NCI-H510A treated with DMSO at 0.1 percent for 48 hours (cell line): ENCODE measurements at regions not wholly inside any gene's neighbourhood (a gene's known extent, or its start where the extent isn't known, plus 50 kb on each side); places are given as distances from the start of the nearest gene placed in this dataset.

ENCODE experiments used
- DNase-seq: peaks from one replicate; lab custom pipeline; 2025; lab: John Stamatoyannopoulos, UW

DNA sequence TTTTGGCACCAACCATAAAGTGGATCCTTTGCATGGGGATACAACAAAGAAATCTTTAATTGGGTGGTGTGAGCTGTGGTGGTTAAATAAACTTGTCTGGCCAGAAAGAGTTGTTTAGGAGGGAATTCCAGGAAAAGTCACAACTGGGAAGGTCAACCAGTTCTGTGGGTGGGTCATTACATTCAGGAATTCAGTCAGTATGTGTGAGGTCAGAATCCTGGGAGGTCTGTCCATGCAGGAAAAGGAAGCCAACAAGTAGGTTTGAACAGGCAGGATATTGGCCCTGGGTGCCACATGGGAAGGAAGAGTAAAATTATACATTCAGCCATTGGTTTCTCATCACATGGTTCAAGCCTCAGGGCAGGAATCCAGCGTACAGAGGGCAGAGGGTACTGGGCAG lies 162.3 kb upstream of the ADAMTS5 start:
- no peak for DNase-seq

DNA sequence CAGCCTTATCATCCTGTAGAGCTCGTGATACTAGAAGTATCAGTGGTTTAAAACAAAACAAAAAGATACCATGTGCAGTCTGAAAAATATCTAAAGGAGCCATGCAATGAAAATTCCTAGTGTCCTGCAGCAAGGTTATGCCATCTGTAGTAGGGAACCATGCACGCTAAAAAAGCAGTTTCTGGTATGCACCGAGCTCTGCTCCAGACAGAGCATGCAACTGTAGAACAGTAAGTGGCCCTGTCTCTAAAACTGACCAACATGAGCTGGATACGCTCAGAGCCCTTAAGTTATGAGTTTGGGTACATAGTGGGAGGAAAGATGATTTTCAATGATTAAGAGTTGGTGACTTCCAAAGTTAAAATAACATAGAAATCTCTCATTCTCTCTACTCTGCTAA lies 159.3 kb upstream of the ADAMTS5 start:
- DNase-seq: no peak

DNA sequence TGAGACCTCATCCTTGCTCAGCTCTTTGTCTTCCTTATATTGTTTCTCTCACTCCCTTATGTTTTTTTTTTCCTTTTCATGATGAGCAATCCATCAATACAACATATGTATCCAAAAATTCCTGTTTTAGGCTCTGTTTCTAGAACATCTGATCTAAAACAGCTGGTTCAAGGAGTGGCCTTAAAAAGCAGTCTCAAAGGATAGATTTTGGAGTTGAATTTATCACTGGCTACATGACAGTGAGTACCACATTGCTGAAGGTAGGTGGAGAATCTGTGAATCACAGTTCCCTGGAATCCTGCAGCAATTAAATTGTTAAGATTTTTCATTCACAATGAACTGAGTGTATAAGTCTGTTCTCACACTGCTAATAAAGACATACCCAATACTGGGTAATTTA lies 155.8 kb upstream of the ADAMTS5 start:
- no peak for DNase-seq

DNA sequence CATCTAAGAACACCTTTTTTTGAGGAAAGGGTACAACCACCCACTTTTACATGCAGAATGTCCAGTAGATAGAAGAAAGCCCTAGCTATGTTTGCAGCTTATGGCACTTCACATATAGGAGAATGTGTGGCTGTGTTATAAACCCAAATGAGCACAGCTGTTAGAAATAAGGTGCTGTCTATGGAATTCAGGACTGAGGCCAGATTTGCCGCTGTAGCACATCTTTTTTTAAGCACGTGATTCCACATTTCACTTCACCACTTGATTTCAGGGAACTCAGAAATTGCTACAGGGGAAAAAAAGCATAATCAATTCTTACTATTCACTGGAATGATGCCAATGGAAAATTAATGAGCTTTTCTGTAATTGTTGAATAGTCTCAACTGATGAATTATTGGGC lies 147.2 kb upstream of the ADAMTS5 start:
- DNase-seq: no peak

DNA sequence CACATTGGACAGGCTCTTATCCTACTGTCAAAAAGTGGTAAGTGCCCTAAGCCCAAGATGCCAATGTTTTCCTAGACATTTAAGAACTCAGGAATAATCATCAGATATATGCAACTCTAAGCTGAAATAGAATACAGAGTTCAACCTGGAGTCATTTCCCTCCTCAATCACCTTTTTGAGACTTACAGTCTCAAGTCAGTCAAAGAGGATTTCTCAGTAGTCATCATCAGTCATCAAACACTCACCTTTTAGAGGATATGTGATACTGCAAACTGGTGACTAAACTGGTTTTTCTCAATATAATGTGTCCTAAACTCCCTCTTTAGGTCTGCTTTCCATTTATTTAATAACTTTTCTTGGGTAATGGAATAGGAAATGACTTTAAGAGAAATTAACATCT lies 145.3 kb upstream of the ADAMTS5 start:
- no peak for DNase-seq

DNA sequence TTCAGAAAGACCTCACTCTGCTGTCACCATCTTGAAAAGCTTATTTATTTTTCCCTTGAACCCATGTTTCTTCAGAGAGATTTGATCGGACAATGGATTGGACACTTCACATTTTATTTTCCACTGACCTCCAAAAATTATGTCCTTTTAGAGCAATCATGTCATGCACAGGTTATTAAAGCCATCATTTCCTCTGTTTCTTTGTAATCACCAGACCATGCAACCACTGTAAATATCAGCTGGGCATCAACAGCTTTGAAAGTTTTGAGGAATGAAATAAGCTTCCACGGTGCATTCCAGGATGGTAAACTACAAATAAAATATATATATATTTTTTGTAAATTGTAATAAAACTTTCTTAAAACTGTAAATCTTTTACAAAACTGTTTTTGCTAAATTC lies 144.1 kb upstream of the ADAMTS5 start:
- no peak for DNase-seq

DNA sequence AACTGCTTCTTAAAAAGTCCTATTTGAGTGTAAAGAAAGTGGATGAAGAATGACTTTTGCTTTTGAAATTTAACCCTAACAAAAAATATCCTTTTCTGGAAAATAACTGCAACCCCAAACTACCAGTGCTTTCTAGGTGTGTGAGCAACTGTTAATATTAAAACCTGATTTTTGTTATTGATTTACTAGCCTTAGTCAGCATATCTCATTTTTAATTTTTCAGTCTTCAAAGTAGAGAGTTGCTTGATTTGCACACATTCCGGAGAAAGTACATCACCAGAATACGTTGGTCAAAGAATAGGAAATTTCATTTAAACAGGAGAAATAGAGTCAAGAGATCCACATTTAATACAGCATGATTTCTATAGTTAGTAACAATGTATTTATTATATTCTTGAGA lies 141.8 kb upstream of the ADAMTS5 start:
- DNase-seq: no peak

DNA sequence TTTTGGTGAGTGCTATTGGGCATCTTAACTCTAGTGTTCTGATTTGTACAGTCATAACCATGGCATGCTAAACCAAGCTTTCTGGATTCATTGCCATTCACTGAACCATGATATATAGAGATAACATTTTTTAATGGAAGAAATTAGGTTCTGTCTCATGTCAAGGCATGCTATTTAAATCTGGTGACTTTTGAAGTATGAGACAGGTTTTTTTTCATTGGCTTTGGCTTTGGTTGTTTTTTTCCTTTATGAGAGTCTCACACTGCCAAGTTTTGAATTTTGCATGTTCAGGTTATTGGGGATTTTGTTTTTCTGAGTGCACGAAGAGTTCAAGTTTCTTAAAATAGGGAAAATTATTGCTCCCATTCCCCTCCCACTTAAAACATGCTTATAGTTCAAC lies 141.3 kb upstream of the ADAMTS5 start:
- no peak for DNase-seq

DNA sequence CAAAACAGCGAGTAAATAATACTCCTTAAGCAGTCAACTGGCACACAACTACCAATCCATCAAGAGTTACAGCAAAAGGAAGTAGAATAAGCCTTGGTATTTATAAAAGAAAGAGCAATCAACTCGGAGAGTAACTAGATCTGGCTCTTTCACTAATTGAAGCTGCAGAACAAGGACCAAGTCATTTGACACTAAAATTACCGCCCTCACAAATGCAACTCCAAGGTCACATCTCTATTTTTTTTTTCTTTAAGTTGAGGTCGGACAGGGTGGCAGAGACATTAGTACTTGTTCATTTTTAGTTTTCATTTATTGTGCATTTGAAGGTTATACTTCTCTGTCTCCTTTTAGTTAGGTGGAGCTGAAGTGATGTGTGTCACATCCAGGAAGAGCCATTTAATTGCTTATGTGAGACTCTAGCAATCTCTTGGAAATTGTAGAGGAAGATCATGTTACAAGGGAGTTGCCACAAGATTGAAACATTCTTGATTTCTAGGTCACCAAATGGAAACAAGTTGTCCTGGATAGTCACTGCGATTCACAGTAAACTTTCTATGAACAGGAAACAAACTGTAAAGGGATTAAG lies 138.1 kb upstream of the ADAMTS5 start:
- DNase-seq: no peak

DNA sequence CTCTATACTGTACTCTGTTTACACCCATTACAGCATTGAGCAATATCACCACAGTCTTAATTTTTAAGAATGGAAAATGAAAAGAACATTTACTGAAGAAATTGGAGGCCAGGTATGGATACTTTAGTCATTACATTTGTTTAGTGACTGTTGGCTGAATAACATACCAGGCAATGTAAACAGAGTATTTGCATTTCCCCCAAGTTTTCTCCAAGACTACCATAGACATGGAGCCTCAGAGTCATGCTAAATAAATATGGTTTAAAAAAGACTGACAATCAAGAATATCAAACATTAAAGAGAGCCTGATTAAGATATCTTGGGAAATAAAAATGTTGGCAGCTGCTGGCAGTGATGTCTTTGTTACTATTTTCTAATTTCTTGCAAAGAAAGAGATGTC lies 136.9 kb upstream of the ADAMTS5 start:
- DNase-seq: no peak

DNA sequence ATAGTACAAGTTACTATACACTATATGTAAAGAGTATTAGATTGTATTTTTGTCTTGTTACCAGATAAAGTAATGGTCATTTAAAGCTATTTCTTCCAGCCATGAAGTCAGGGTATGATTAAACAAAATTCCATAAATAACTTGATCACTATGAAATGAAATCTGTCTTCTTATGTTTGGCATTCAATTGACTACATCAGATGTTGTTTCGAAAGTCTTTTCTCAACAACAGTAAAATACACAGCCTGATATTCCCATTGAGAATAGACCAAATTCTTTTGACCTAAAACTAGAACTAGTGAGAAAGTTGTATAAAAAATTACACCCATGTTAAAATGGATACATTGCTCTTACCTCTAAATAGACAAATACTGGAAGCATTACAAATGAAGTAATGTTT lies 134.6 kb upstream of the ADAMTS5 start:
- no peak for DNase-seq

DNA sequence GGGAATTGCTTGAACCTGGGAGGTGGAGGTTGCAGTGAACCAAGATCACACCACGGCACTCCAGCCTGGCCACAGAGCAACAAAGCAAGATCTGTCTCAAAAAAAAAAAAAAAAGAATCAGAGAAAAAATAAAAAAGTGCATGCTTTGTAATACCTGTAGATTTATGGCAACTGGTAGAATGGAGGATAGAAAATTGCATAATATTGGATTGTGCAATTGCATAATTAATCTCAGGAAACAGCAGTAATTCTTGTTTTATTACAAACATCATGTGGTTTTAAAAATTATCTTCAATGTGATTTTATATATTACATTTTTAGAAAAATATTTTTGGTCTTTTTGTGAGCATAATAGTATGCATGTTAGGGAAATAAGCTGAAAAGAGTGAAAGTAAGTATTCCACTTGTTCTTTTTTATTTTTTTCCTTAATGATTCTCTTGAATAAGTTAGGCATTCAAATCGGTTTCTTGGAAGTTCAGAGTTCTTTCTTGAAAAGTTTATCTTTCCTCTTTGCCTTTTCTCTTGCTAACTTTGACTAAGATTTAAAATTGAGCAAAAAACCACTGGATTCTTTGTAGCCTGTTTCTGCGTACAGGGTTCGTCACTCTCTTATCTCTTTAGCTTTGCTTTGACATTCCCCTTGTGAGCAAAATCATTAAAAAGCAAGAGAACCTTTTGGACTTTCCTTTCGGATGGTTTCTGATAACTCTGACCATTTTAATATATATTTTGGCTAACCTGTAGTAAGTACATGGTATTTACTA lies 127.5 kb upstream of the ADAMTS5 start:
- DNase-seq: no peak

DNA sequence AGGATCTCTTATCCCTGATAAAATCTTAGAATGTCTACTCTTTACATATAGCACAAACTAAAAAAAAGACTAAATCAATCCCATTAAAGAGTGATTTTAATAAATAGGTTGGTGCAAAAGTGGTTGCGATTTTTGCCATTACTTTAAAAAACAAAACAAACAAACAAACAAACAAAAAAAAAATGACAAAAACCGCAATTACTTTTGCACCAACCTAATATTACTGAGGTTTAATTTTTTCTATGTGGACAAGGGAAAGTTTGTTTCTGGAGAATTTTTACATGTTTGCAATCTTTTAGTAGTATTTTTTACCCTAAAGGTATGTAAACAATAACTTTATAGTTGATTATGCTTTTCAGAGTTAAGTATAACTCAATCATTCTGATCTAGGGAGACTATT lies 119.7 kb upstream of the ADAMTS5 start:
- no peak for DNase-seq

DNA sequence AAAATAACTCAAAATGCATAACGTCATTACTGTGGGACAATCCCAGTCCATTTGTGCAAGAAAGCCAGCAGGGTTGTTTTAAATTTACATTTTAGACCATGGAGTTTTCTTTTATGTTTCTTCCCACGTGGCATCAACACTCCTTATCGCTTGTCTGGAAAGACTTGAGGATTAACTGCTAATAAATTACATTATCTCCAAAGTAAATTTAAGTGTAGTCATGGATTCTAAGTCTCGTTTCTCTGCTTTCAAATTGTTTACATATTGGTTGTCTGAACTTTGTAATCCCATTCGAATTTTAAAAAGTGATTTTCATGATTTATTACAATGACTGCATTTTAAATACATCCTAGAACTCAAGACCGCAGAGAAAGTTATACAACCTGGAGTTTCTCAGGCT lies 119.3 kb upstream of the ADAMTS5 start:
- no peak for DNase-seq

DNA sequence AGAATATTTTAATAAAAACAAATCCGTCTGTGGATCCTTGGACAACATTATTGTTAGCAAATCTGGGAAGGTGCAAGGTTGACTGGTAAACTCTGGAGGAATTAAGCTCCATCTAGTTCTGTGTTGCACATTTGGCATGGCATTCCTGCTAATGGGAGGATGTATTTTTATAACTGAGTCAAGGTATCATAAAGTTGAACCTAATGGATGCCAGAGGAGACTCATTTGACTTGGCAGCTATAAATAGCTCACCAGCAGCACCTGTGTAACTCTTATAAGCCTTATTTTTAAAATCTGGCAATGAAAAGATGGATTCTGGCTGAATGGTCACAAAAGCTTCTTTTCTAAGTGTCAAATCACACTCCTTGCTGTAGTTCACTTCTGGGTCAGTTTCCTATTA lies 118.5 kb upstream of the ADAMTS5 start:
- no peak for DNase-seq

DNA sequence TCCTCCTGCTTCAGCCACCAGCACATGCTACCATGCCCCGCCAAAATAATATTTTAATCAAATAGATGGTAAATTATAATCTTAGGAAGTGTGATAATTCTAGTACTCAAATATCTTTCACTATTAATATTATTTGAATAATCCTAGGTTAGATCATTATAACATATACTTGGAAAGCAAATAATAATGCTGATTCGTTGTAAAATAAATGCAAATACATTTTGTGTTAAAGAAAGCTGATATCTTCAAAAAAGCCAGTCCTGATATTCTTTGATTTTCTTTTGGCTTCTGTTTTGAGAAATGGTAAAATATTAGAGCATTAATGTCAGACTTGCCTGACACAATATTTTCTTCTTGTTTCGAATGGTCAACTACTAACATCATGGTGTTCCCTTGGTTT lies 116.3 kb upstream of the ADAMTS5 start:
- no peak for DNase-seq

DNA sequence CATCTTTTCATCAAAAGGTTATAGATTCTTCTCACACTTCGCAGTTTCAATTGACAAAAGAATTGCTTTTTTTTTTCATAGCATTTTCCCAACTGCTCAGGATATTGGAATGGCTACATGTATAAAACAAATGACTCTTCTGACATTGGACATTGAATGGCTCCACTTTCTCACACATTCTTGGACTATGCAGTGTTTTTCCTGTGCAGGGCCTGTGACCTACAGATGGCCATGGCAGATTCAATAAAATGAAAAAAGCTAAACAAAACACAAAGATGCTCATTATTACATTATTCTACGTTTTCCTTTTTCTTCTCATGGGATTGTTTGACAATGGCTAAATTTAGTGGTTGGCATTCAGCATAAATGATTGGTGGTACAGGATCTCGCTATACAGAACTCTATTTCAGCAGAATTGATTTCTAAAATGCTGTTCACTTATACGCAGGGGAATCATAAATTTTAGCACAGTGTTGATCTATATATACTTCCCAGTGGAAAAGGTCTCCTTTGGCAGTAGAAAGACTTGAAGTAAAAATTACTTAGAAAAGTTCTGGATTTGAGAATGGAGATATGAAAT lies 115.6 kb upstream of the ADAMTS5 start:
- no peak for DNase-seq

DNA sequence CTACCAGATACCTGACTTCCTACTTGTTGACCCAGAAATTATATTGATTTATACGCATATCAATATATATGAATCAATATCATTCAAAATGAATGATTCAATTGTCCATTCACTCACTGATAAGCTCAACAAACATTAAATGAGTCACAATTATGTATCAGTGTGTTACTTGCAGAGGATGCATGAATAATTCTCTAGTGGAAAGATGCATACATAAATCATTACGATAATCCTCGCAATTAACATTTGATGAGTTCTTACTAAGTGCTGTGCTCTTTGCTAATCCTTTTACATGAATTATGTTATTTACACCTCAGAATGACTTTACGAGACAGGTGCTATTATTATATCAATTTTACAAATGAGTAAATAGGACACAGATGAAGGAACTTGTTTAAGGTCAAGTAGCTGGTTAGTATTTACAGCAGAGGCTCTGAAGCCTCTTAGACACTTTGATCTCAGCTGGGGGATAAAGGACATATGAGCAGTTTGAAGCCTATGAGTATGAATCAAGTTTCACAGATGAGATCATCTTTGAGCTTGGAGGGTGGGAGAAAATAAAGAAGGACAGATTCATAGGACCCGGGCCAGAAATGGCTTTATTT lies 112.8 kb upstream of the ADAMTS5 start:
- DNase-seq: no peak

DNA sequence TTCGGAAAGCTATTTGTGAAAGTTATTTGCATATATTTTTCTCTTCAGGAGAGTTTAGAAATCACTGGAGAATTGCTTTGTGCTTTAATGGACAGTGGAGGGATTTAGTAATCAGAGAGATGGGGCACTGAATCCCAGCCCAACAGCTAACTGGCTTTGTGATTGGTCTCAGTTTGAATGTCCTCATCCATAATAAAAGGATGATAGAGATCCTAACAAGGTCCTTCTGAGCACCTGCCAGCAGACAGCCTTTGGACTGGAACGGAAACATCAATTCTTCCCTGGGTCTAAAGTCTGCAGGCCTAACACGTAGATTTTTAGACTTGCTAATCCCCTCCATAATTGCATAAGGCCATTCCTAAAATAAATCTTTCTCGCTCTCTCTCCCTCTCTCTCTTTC lies 112.0 kb upstream of the ADAMTS5 start:
- DNase-seq: no peak

DNA sequence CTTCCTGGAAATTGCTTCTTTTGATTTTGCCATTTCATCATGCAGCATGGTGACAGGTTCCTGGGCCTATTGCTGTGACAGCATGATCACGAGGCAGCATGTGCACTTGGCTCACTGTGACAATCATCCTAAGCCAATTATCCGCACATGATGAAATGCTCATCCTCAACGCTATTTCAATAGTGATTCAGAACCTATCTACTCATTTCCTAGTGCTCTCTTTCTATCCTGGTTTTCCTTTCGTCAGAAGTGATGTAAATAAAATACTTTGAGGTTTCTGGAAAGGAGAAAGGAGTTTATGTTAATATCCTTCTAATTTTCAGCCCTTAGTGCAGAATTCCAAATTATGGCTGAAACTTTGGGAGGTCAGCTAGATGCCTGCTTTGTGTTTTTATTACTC lies 110.6 kb upstream of the ADAMTS5 start:
- no peak for DNase-seq

DNA sequence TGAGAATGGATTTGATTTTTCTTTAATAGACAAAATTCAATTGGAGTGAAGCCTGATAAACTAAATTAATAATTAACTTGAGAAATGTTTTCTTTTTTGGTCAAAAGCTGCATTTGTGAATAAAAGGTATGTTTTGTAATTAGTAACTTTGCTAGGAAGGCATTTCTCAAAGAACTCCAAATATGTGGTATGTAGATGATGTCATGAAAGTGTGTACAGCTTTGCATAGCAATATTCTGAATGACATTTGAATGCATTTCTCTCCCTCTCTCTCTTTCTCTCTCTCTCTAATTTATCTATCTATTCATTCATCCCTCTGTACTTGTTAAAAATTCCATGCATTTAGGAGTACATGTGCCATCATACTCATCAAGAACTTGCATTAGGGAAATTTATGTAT lies 109.1 kb upstream of the ADAMTS5 start:
- DNase-seq: no peak

DNA sequence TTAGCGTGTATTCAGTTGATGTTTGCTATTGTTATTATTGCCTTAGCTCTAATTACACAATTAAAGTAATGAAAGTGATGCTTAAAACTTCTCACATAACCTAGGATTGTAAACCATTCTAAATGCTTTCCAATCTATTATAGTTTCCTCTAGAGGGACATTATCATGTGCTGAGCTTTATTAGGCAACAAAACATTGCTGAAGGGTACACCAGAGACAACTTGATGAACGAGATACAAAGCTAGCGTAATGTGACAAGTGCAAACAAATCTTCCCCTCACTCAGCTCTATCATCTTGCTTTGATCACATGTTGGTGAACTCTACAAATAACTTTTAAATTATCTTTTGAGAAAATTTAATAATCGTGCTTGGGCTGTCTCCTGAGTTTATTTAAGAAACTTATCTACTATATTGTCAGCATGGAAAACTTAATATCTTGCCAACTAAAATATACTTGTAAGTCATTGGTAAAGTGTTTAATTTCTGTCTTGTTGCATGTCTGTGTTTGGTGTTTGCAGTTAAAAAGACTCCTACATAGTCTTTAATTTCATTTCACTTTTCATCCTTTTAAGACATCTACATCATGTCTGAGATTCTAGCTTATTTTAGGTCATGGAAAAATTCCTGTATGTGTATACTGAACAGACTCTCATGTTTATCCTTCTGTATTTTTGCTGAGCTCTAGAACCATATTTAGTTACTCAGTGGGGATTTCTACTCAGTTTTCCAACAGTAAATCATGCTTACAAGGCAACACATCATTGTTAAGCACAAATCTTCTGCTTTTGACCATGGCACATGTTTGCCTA lies 104.2 kb upstream of the ADAMTS5 start:
- DNase-seq: no peak

DNA sequence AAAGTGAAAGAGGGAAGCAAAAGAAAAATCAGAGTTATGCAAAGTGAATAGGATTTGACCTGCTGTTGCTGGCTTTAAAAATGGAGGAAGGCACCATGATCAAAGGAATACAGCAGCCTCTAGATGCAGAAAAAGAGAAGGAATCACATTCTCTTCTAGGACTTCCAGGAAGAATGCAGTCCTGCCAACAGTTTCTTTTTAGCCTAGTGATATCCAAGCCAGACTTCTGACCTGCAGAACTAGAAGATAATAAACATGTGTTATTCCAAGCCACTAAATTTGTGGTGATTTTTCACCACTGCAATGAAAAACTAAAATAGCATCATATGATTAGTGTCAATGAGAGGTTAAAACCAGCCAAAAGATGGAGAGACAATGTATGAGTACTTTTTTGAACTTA lies 101.9 kb upstream of the ADAMTS5 start:
- no peak for DNase-seq
